Nephron (organoid): ENCODE measurements at regions not wholly inside any gene's neighbourhood (a gene's known extent, or its start where the extent isn't known, plus 50 kb on each side); places are given as distances from the start of the nearest gene placed in this dataset.
A peak's percentile ranks its signal among the peaks of the same experiment; 100 is the strongest.

Experiments
- H3K27ac Mint-ChIP-seq, 3 experiments: 2 replicates each; pipeline ENCODE4 v1.8.0; 2020; ENCODE audit warnings: mixed read lengths in 3 of 3, mild to moderate bottlenecking in 2 of 3, moderate library complexity in 1 of 3
- H3K27me3 Mint-ChIP-seq: 2 replicates; pipeline ENCODE4 v1.8.0; 2021; ENCODE audit warnings: low read depth, mild to moderate bottlenecking, moderate library complexity, mixed read lengths
- H3K36me3 Mint-ChIP-seq: 2 replicates; pipeline ENCODE4 v1.8.0; 2020; ENCODE audit warnings: low read depth, mixed read lengths
- H3K4me1 Mint-ChIP-seq: 2 replicates; pipeline ENCODE4 v1.8.0; 2020; ENCODE audit warnings: mixed read lengths
- H3K4me3 Mint-ChIP-seq, 3 experiments: 2 replicates each; pipeline ENCODE4 v1.8.0; 2020; ENCODE audit warnings: mild to moderate bottlenecking in 3 of 3, mixed read lengths in 3 of 3, moderate library complexity in 2 of 3
- H3K9me3 Mint-ChIP-seq: 2 replicates; pipeline ENCODE4 v1.8.0; 2020; ENCODE audit warnings: mixed read lengths
- TF ChIP-seq, protein P1 (sequence below), 3 experiments: fragments of 200-600 bp; sonication (generic); IDR thresholded peaks; one replicate each; pipeline ENCODE4 v1.5.0; 2021; ENCODE audit warnings: antibody characterized with exemption in 3 of 3; ENCODE audit not compliant: unreplicated experiment in 3 of 3

DNA sequence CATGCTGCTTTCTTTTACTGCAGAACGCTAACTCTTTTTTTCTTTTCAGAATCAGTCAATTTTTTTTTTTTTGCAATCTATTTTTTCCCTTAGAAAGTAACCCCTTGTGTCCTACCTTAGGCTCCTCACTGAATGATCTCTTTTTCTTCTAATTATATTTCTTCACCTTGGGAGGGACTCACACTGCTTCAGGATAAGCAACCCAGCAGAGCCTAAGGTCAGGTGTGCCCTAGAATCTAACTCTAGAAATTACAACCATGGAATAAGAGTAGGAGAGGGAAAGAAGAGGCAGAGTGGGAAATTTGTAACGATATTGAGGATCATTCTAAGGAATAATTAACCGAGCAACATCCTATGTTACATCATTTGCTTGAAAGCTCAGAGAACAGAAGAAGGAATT lies 564.0 kb upstream of the MEF2C start:
- TF ChIP-seq, protein P1, sequence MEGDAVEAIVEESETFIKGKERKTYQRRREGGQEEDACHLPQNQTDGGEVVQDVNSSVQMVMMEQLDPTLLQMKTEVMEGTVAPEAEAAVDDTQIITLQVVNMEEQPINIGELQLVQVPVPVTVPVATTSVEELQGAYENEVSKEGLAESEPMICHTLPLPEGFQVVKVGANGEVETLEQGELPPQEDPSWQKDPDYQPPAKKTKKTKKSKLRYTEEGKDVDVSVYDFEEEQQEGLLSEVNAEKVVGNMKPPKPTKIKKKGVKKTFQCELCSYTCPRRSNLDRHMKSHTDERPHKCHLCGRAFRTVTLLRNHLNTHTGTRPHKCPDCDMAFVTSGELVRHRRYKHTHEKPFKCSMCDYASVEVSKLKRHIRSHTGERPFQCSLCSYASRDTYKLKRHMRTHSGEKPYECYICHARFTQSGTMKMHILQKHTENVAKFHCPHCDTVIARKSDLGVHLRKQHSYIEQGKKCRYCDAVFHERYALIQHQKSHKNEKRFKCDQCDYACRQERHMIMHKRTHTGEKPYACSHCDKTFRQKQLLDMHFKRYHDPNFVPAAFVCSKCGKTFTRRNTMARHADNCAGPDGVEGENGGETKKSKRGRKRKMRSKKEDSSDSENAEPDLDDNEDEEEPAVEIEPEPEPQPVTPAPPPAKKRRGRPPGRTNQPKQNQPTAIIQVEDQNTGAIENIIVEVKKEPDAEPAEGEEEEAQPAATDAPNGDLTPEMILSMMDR (IDR thresholded peaks at IDR 0.05; ENCODE audit: unreplicated experiment in 3 of 3) = no peak
- Mint-ChIP-seq H3K4me3 (no peak overlapping the region), H3K27me3 (no peaks in the 10 kb centered on the region), H3K27ac (no peak overlapping the region), H3K4me1 (peaks cover 26% of the 10 kb centered on the region), H3K36me3 (no peaks in the 10 kb centered on the region), H3K9me3 (no peaks in the 10 kb centered on the region)

DNA sequence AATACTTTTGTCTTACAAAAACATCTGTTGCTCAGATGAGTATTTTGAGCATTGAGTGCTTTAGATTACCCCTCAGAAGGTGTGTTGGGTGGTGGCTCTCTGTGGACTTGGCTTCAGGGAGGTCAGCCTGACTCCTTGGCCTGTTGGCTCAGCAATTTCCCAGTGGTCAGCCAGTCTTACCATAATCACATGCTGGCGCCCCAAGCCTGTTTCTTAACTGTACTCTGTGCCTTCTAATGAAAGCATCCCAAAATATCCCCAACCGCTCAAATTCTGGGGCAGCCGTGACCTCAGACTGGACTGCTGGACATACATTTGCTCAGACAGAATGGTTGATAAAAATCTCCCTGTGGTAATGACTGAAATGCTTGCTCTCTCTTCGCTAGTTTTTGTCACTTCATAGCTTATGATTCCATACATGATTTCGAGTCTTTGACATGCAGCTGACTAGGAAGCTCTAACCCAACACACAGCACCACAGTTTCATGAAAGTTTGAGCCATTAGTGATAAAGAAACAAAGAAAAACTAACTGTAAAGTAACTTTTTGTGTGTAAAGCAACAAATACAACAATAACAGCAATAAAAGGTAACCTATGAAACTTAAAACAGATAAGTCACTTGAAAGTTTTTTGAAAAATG lies 562.2 kb upstream of the MEF2C start:
- peaks cover 26% of the 10 kb centered on the region for H3K4me1 Mint-ChIP-seq
- TF ChIP-seq, protein P1 (IDR thresholded peaks at IDR 0.05; ENCODE audit: unreplicated experiment in 3 of 3) = no peak
- H3K27me3 Mint-ChIP-seq = no peaks in the 10 kb centered on the region
- peak overlapping the region in 1 of 3 experiments; percentile 29 for H3K27ac Mint-ChIP-seq
- no peaks in the 10 kb centered on the region for H3K9me3 Mint-ChIP-seq
- no peak overlapping the region for H3K4me3 Mint-ChIP-seq
- no peaks in the 10 kb centered on the region for H3K36me3 Mint-ChIP-seq

DNA sequence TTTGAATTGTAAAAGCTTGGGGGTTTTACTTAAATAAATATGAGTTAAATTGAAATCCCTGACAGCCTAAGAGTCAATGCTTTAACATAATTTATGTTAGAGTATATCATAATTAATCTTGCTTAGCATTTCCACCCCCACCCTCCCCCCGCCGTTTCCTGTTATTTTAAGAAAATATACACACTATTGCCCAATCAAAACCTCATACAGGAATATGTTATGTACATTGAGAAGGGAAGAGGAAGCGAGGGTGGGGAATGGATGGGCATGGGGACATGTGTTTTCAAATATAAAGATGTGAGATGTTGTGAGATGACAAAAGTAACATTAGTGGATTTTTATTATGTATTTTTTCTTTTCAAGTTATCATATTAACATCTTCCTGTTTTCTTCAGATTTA lies 561.1 kb upstream of the MEF2C start:
- Mint-ChIP-seq H3K9me3 (no peaks in the 10 kb centered on the region), H3K27me3 (no peaks in the 10 kb centered on the region), H3K36me3 (no peaks in the 10 kb centered on the region), H3K4me3 (no peak overlapping the region), H3K27ac (no peak overlapping the region), H3K4me1 (peaks cover 26% of the 10 kb centered on the region)
- TF ChIP-seq, protein P1 (IDR thresholded peaks at IDR 0.05; ENCODE audit: unreplicated experiment in 3 of 3) = no peak

DNA sequence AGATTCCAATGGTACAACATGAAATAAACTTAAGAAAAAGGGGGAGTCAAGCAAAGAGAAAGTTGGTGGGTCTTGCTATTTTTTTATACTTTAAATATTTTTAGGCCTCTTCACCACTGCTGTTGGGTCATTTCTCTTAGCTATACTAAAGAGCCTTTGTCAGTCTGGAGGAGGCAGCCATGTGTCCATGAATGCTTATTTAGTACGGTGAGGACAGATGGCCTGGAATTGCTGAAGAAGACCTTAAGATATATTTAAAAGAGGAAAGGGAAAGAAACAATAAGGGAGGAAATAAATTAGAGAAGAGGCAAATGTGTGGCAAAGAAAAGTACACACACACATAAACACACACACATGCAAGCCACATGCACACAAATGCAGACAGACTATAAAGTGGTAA lies 560.5 kb upstream of the MEF2C start:
- Mint-ChIP-seq H3K36me3 (no peaks in the 10 kb centered on the region), H3K9me3 (no peaks in the 10 kb centered on the region), H3K27me3 (no peaks in the 10 kb centered on the region), H3K4me1 (peaks cover 32% of the 10 kb centered on the region), H3K4me3 (peak overlapping the region in 1 of 3 experiments; percentile 20), H3K27ac (peak overlapping the region; percentile 30 to 52 (median 51))
- TF ChIP-seq, protein P1 (IDR thresholded peaks at IDR 0.05; ENCODE audit: unreplicated experiment in 3 of 3) = no peak

DNA sequence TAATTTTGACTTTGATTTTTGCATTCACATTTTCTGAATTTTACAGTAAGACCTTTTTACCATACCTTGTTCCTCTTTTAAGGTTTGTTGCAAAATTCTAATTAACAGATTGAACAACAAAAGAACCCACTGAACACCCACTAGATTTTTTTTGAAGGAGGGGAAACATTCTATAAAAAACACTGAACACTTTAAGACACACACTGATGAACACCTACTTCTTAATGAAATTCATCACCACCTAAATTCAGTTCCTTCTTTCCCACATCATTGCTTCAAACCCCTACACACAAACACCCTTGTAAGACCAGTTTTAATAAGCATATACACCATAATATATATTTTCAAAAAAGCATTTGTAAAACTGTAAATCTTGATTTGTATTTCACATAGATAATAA lies 559.0 kb upstream of the MEF2C start:
- TF ChIP-seq, protein P1 (IDR thresholded peaks at IDR 0.05; ENCODE audit: unreplicated experiment in 3 of 3) = no peak
- H3K27ac Mint-ChIP-seq = peak overlapping the region in 1 of 3 experiments; percentile 15
- H3K36me3 Mint-ChIP-seq = no peaks in the 10 kb centered on the region
- H3K9me3 Mint-ChIP-seq = no peaks in the 10 kb centered on the region
- peaks cover 45% of the 10 kb centered on the region for H3K4me1 Mint-ChIP-seq
- no peak overlapping the region for H3K4me3 Mint-ChIP-seq
- H3K27me3 Mint-ChIP-seq = no peaks in the 10 kb centered on the region

DNA sequence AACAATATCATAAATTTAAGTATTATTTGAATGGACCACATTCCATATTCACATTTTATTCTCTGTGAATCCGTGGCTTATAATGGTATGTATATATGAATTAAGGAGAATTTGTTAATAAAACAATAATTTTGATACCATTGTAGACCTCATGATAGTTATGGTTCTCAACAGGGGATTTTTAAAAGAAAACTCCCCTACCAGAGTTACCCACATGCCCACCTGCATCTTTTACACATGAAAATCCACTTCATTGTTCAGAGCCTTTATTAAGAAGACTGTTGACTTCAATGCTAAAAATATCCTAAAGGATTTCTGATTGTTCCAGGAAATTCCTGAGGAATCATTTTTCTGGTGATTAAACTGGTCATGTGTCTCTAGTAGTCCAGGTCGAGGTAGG lies 557.7 kb upstream of the MEF2C start:
- Mint-ChIP-seq H3K9me3 (no peaks in the 10 kb centered on the region), H3K27me3 (no peaks in the 10 kb centered on the region), H3K36me3 (no peaks in the 10 kb centered on the region), H3K4me3 (no peak overlapping the region), H3K27ac (no peak overlapping the region), H3K4me1 (peaks cover 52% of the 10 kb centered on the region)
- TF ChIP-seq, protein P1 (IDR thresholded peaks at IDR 0.05; ENCODE audit: unreplicated experiment in 3 of 3) = no peak
